Body of pancreas (tissue), 4 donors: ENCODE measurements at regions not wholly inside any gene's neighbourhood (a gene's known extent, or its start where the extent isn't known, plus 50 kb on each side); places are given as distances from the start of the nearest gene placed in this dataset.

Experiments
- ATAC-seq: fragments of 150-250 bp; one replicate; pipeline ENCODE4 v1.9.1; 2016
- DNase-seq, 4 donors: peaks; one replicate each; pipeline ENCODE4 v3.0.0-alpha.2; 2019
- H3K27ac ChIP-seq, 4 donors: fragments of 200-600 bp; sonication (generic); 1 replicate in 3 of 4; 2 replicates in 1 of 4; pipeline versions ENCODE4 v1.5.1 to v1.6.1; 2016 to 2019; ENCODE audit warnings: mild to moderate bottlenecking in 1 of 4, mixed read lengths in 1 of 4, moderate library complexity in 1 of 4
- H3K27me3 ChIP-seq, 2 donors: fragments of 200-600 bp; sonication (generic); one replicate each; pipeline ENCODE4 v1.6.0; 2016; ENCODE audit warnings: mild to moderate bottlenecking in 1 of 2
- H3K36me3 ChIP-seq, 2 donors: fragments of 200-600 bp; sonication (generic); replicated peaks in 1 of 2; 2 replicates each; pipeline ENCODE4 v1.5.1; 2016; ENCODE audit warnings: low read depth in 2 of 2; ENCODE audit not compliant: insufficient read depth in 1 of 2
- H3K4me1 ChIP-seq: fragments of 200-600 bp; sonication (generic); one replicate; pipeline ENCODE4 v1.6.0; 2016
- H3K4me3 ChIP-seq, 2 donors: fragments of 200-600 bp; sonication (generic); 1 replicate in 1 of 2; 2 replicates in 1 of 2; pipeline ENCODE4 v1.5.1; 2016 to 2019
- H3K9me3 ChIP-seq, 3 donors: fragments of 200-600 bp; sonication (generic); 1 replicate in 2 of 3; 2 replicates in 1 of 3; pipeline ENCODE4 v1.5.1; 2016
- CTCF ChIP-seq, 7 experiments: fragments of 450-650 bp in 4 of 7; fragments of 200-600 bp in 3 of 7; sonication (generic) in 3 of 7; IDR thresholded peaks; one replicate each; pipeline ENCODE4 v1.5.1; 2016 to 2019; ENCODE audit warnings: antibody characterized with exemption in 7 of 7
- POLR2A ChIP-seq, 3 donors: fragments of 450-650 bp; IDR thresholded peaks; one replicate each; pipeline ENCODE4 v1.6.1; 2016; ENCODE audit warnings: antibody characterized with exemption in 3 of 3, mild to moderate bottlenecking in 2 of 3
- WGBS, 2 donors: methylation state at CpG; one replicate each; pipeline ENCODE4 v1.1.5; 2017; 5-methylcytosine and 5-hydroxymethylcytosine counted together
- intact Hi-C: fragments of 100-400 bp; cut with DNase I; formaldehyde crosslinking; loops from one replicate; pipeline ENCODE4 v1.15.1; 2023

DNA sequence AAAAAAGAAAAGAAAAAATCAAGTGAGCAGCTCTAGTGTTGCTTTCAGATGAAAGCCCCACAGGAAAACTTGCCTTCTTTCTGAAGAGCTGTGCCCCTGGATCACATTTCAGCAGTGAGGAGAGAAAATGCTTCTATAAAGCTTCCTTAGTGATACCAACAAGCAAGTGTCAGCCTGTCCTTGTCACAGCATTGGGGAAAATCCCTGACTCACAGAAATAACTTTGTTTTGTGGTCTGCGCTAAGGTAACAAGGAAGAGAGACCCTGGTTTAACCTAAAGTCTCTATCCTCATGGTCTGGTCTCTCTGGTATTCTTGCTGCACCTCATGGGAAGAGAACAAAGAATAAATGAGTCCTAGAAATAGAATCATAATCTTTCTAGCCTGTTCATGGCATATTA is 885.2 kb upstream of the SORCS1 start:
- Histone ChIP-seq H3K27me3 (no peaks in the 10 kb centered on the region), H3K4me3 (no peak overlapping the region), H3K4me1 (no peaks in the 10 kb centered on the region), H3K9me3 (no peaks in the 10 kb centered on the region), H3K27ac (no peak overlapping the region), H3K36me3 (no peaks in the 10 kb centered on the region)
- DNase-seq (no peak), ATAC-seq (no peak)
- WGBS, 2 donors: 90% methylated on average over 1 of the region's 1 CpG
- intact Hi-C loops: no loop called here
- TF ChIP-seq CTCF (IDR thresholded peaks at IDR 0.05) (no peak), POLR2A (IDR thresholded peaks at IDR 0.05) (no peak)

DNA sequence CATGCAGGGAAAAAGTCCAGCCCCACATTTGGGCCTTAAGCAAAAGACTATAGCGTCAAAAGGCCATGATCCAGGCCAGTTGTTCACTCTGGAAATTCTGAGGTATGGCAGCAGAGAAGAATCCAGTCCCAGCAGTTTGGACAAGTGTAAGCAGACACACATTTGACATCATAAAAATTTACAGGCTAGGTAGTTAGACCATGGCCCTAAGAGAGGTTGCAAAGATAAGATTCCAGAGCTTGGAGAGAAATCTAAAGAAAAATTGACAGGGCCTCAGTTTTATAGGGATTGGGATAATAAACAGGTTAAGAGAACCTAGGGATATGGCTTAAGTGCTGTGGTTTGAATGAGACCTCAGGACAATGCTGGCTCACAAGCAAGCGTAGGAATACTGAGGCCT is 884.4 kb upstream of the SORCS1 start:
- WGBS, 2 donors: 86 to 87% methylated on average over 2 of the region's 2 CpGs
- TF ChIP-seq POLR2A (IDR thresholded peaks at IDR 0.05) (no peak), CTCF (IDR thresholded peaks at IDR 0.05) (no peak)
- Histone ChIP-seq H3K4me1 (no peaks in the 10 kb centered on the region), H3K9me3 (no peaks in the 10 kb centered on the region), H3K36me3 (no peaks in the 10 kb centered on the region), H3K27me3 (no peaks in the 10 kb centered on the region), H3K27ac (no peak overlapping the region), H3K4me3 (no peak overlapping the region)
- ATAC-seq (no peak), DNase-seq (no peak)
- intact Hi-C loops: no loop called here

GRCh38 chr10:108039821-108040584 is 875.5 kb upstream of the SORCS1 start:
- TF ChIP-seq CTCF (IDR thresholded peaks at IDR 0.05) (no peak), POLR2A (IDR thresholded peaks at IDR 0.05) (no peak)
- no peaks in the 10 kb centered on the region for H3K9me3 ChIP-seq
- no peak overlapping the region for H3K4me3 ChIP-seq
- H3K27me3 ChIP-seq: no peaks in the 10 kb centered on the region
- ATAC-seq (no peak), DNase-seq (no peak)
- no peaks in the 10 kb centered on the region for H3K4me1 ChIP-seq
- no peak overlapping the region for H3K27ac ChIP-seq
- no peaks in the 10 kb centered on the region for H3K36me3 ChIP-seq
- 69 to 72% methylated on average over 8 of the region's 8 CpGs for WGBS, 2 donors
- intact Hi-C loops: no loop called here

- Histone ChIP-seq H3K4me1 (no peaks in the 10 kb centered on the region), H3K27me3 (no peaks in the 10 kb centered on the region), H3K4me3 (no peak overlapping the region), H3K27ac (no peak overlapping the region), H3K9me3 (no peaks in the 10 kb centered on the region), H3K36me3 (no peaks in the 10 kb centered on the region)
- TF ChIP-seq POLR2A (IDR thresholded peaks at IDR 0.05): no peak
- no peak for TF ChIP-seq CTCF (IDR thresholded peaks at IDR 0.05)
- ATAC-seq (no peak), DNase-seq (no peak)
- intact Hi-C loops: no loop called here
These were observed 872.6 kb upstream of the SORCS1 start for GRCh38 chr10:108037061-108037460.

DNA sequence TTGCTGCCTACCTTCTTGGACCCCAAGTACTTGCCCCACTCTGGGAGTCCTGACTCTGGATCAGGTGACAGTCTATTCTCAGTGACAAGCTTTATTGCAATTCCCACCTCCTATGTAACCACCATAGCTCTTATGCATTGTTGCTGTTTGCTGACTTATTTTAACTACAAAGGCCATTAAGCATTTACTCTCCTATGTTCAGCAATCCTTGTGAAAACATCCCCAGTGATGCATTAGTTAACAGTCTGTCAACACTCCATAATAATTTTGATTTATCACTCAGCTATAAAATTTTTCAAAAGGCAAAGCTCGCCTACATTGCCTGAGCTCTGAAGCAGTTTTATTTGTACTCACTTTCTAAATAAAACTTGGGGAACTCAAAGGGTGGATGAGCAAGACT is 871.8 kb upstream of the SORCS1 start:
- Histone ChIP-seq H3K27me3 (no peaks in the 10 kb centered on the region), H3K36me3 (no peaks in the 10 kb centered on the region), H3K4me1 (no peaks in the 10 kb centered on the region), H3K27ac (no peak overlapping the region), H3K4me3 (no peak overlapping the region), H3K9me3 (no peaks in the 10 kb centered on the region)
- DNase-seq: no peak
- no peak for ATAC-seq
- WGBS, 2 donors: 40 to 41% methylated on average over 1 of the region's 1 CpG
- TF ChIP-seq POLR2A (IDR thresholded peaks at IDR 0.05) (no peak), CTCF (IDR thresholded peaks at IDR 0.05) (no peak)
- intact Hi-C loops: no loop called here
